ENCODE measurements at regions not wholly inside any gene's neighbourhood (a gene's known extent, or its start where the extent isn't known, plus 50 kb on each side); places are given as distances from the start of the nearest gene placed in this dataset.

GRCh38 chr17:72579990-72580320 is 459.1 kb downstream of the SOX9 start:
- ATAC-seq: no peak
- TF ChIP-seq TCF4 (CRISPR knock-in tag; IDR thresholded peaks at IDR 0.05; ENCODE audit: borderline replicate concordance): no peak
- TF ChIP-seq ZFP30 (CRISPR knock-in tag; IDR thresholded peaks at IDR 0.05): no peak
- no peak for TF ChIP-seq POU6F1 (CRISPR knock-in tag; IDR thresholded peaks at IDR 0.05; ENCODE audit: borderline replicate concordance, low read depth)
- no peak for TF ChIP-seq ZNF8 (CRISPR knock-in tag; IDR thresholded peaks at IDR 0.05)
- no peak for TF ChIP-seq ISL1 (CRISPR knock-in tag; IDR thresholded peaks at IDR 0.05)
- TF ChIP-seq ZC3H10 (CRISPR knock-in tag; IDR thresholded peaks at IDR 0.05): no peak
- TF ChIP-seq OSR1 (CRISPR knock-in tag; IDR thresholded peaks at IDR 0.05): no peak
- no peak for TF ChIP-seq RARB (CRISPR knock-in tag; IDR thresholded peaks at IDR 0.05)
- no peak for TF ChIP-seq BACH2 (CRISPR knock-in tag; IDR thresholded peaks at IDR 0.05; ENCODE audit: borderline replicate concordance)
- TF ChIP-seq PATZ1 (CRISPR knock-in tag; IDR thresholded peaks at IDR 0.05; ENCODE audit: borderline replicate concordance): no peak
- TF ChIP-seq GLIS3 (CRISPR knock-in tag; IDR thresholded peaks at IDR 0.05): no peak
- no peak for TF ChIP-seq ZNF70 (CRISPR knock-in tag; IDR thresholded peaks at IDR 0.05)
- TF ChIP-seq SNAI2 (CRISPR knock-in tag; IDR thresholded peaks at IDR 0.05): no peak

GRCh38 chr17:72580321-72581127 is 459.7 kb downstream of the SOX9 start:
- ATAC-seq: no peak
- TF ChIP-seq CSDC2 (CRISPR knock-in tag; IDR thresholded peaks at IDR 0.05) (no peak), ZC3H10 (CRISPR knock-in tag; IDR thresholded peaks at IDR 0.05) (no peak), CSRNP3 (CRISPR knock-in tag; IDR thresholded peaks at IDR 0.05) (no peak), TSHZ2 (CRISPR knock-in tag; IDR thresholded peaks at IDR 0.05) (no peak), TCF4 (CRISPR knock-in tag; IDR thresholded peaks at IDR 0.05; ENCODE audit: borderline replicate concordance) (no peak), BACH2 (CRISPR knock-in tag; IDR thresholded peaks at IDR 0.05; ENCODE audit: borderline replicate concordance) (no peak), POU6F1 (CRISPR knock-in tag; IDR thresholded peaks at IDR 0.05; ENCODE audit: borderline replicate concordance, low read depth) (no peak), PPARA (CRISPR knock-in tag; IDR thresholded peaks at IDR 0.05; ENCODE audit: borderline replicate concordance) (no peak), TOX (CRISPR knock-in tag; IDR thresholded peaks at IDR 0.05; ENCODE audit: borderline replicate concordance) (no peak), ZNF70 (CRISPR knock-in tag; IDR thresholded peaks at IDR 0.05) (no peak)

GRCh38 chr17:72587156-72587555 is 466.3 kb downstream of the SOX9 start:
- ATAC-seq: no peak
- TF ChIP-seq ZNF70 (CRISPR knock-in tag; IDR thresholded peaks at IDR 0.05): no peak
